Gastrocnemius medialis (tissue), 4 donors: ENCODE measurements at regions not wholly inside any gene's neighbourhood (a gene's known extent, or its start where the extent isn't known, plus 50 kb on each side); places are given as distances from the start of the nearest gene placed in this dataset.

Source experiments
- CTCF ChIP-seq, 5 experiments: fragments of 450-650 bp in 3 of 5; fragments of 200-600 bp in 2 of 5; sonication (generic) in 2 of 5; IDR thresholded peaks in 4 of 5; conservative IDR thresholded peaks in 1 of 5; 1 replicate in 4 of 5; 2 replicates in 1 of 5; pipeline ENCODE4 v1.5.1; 2016 to 2019; ENCODE audit warnings: antibody characterized with exemption in 5 of 5, mild to moderate bottlenecking in 3 of 5, moderate library complexity in 3 of 5
- POLR2A ChIP-seq, 2 donors: fragments of 450-650 bp; IDR thresholded peaks; one replicate each; pipeline ENCODE4 v1.6.1; 2017; ENCODE audit warnings: antibody characterized with exemption in 2 of 2, mild to moderate bottlenecking in 2 of 2, moderate library complexity in 2 of 2

- no peak for TF ChIP-seq POLR2A (IDR thresholded peaks at IDR 0.05)
- TF ChIP-seq CTCF (IDR thresholded peaks at IDR 0.05 in 4 of 5, conservative IDR thresholded peaks at IDR 0.05 in 1 of 5): no peak
These were observed 1140.6 kb upstream of the LRRTM1 start for GRCh38 chr2:81445176-81445575.
